Smooth muscle cell (in vitro differentiated cells): ENCODE measurements at regions not wholly inside any gene's neighbourhood (a gene's known extent, or its start where the extent isn't known, plus 50 kb on each side); places are given as distances from the start of the nearest gene placed in this dataset.

Experiments used
- DNase-seq: peaks from one replicate; lab custom pipeline; 2025; ENCODE audit not compliant: unreplicated experiment; lab: John Stamatoyannopoulos, UW
- H2AFZ ChIP-seq: fragments of 200-600 bp; sonication (generic); 2 replicates; pipeline ENCODE4 v1.6.0; 2016; ENCODE audit warnings: antibody characterized with exemption, low read depth, mild to moderate bottlenecking
- H3F3A ChIP-seq: fragments of 200-600 bp; sonication (generic); 2 replicates; pipeline ENCODE4 v1.6.0; 2017; ENCODE audit warnings: antibody characterized with exemption, low read depth
- H3K27ac ChIP-seq: fragments of 200-600 bp; sonication (generic); 2 replicates; pipeline ENCODE4 v1.5.1; 2016; ENCODE audit warnings: low read depth, mild to moderate bottlenecking
- H3K27me3 ChIP-seq: fragments of 200-600 bp; sonication (generic); 2 replicates; pipeline ENCODE4 v1.6.1; 2016; ENCODE audit warnings: low read depth, mild to moderate bottlenecking
- H3K36me3 ChIP-seq: fragments of 200-600 bp; sonication (generic); 2 replicates; pipeline ENCODE4 v1.5.1; 2016; ENCODE audit warnings: low read depth
- H3K4me1 ChIP-seq: fragments of 200-600 bp; sonication (generic); 2 replicates; pipeline ENCODE4 v1.5.1; 2016; ENCODE audit warnings: low read depth
- H3K4me2 ChIP-seq: fragments of 200-600 bp; sonication (generic); 2 replicates; pipeline ENCODE4 v1.6.0; 2016; ENCODE audit warnings: mild to moderate bottlenecking
- H3K4me3 ChIP-seq: fragments of 200-600 bp; sonication (generic); 2 replicates; pipeline ENCODE4 v1.5.1; 2016; ENCODE audit warnings: mild to moderate bottlenecking
- H3K79me2 ChIP-seq: fragments of 200-600 bp; sonication (generic); 2 replicates; pipeline ENCODE4 v1.6.0; 2016; ENCODE audit warnings: low read depth, mild to moderate bottlenecking
- H3K9ac ChIP-seq: fragments of 200-600 bp; sonication (generic); 2 replicates; pipeline ENCODE4 v1.6.0; 2016; ENCODE audit warnings: low read depth
- H3K9me3 ChIP-seq: fragments of 200-600 bp; sonication (generic); replicated peaks from 2 replicates; pipeline ENCODE4 v1.5.1; 2016; ENCODE audit warnings: low read depth
- H4K20me1 ChIP-seq: fragments of 200-600 bp; sonication (generic); 2 replicates; pipeline ENCODE4 v1.6.0; 2016; ENCODE audit warnings: low read depth
- CTCF ChIP-seq: fragments of 200-600 bp; sonication (generic); IDR thresholded peaks from 2 replicates; pipeline ENCODE4 v1.5.1; 2017; ENCODE audit warnings: borderline replicate concordance, mild to moderate bottlenecking, antibody characterized with exemption; ENCODE audit not compliant: insufficient read depth, poor library complexity, severe bottlenecking
- WGBS: methylation state at CpG from one replicate; pipeline ENCODE4 v1.1.7; 2016; ENCODE audit warnings: low lambda C conversion rate; 5-methylcytosine and 5-hydroxymethylcytosine counted together

GRCh38 chr6:111941686-111942330 is 68.6 kb upstream of the FYN start:
- Histone ChIP-seq H3K27me3 (no peaks in the 10 kb centered on the region), H3K79me2 (no peaks in the 10 kb centered on the region), H4K20me1 (no peaks in the 10 kb centered on the region), H3K9ac (no peak overlapping the region), H3K9me3 (no peaks in the 10 kb centered on the region), H3K4me1 (no peaks in the 10 kb centered on the region), H3F3A (no peaks in the 10 kb centered on the region), H2AFZ (no peak overlapping the region), H3K27ac (no peak overlapping the region), H3K36me3 (peaks cover 4% of the 10 kb centered on the region), H3K4me2 (no peak overlapping the region), H3K4me3 (no peak overlapping the region)
- WGBS, result 92% methylated on average over 2 of the region's 2 CpGs
- no peak for DNase-seq
- no peak for TF ChIP-seq CTCF

GRCh38 chr6:111942561-111942960 is 69.3 kb upstream of the FYN start:
- H3K9me3 ChIP-seq, result no peaks in the 10 kb centered on the region
- no peaks in the 10 kb centered on the region for H3K79me2 ChIP-seq
- H3F3A ChIP-seq, result no peaks in the 10 kb centered on the region
- peaks cover 4% of the 10 kb centered on the region for H3K36me3 ChIP-seq
- no peak for TF ChIP-seq CTCF
- H3K9ac ChIP-seq, result no peak overlapping the region
- H3K4me1 ChIP-seq, result no peaks in the 10 kb centered on the region
- DNase-seq, result no peak
- H3K27ac ChIP-seq, result no peak overlapping the region
- H2AFZ ChIP-seq, result no peak overlapping the region
- no peak overlapping the region for H3K4me2 ChIP-seq
- no peaks in the 10 kb centered on the region for H3K27me3 ChIP-seq
- 97% methylated on average over 2 of the region's 2 CpGs for WGBS
- no peaks in the 10 kb centered on the region for H4K20me1 ChIP-seq
- no peak overlapping the region for H3K4me3 ChIP-seq

GRCh38 chr6:111943266-111943665 is 70.0 kb upstream of the FYN start:
- no peaks in the 10 kb centered on the region for H4K20me1 ChIP-seq
- H3F3A ChIP-seq, result no peaks in the 10 kb centered on the region
- no peaks in the 10 kb centered on the region for H3K9me3 ChIP-seq
- H2AFZ ChIP-seq, result no peak overlapping the region
- H3K27ac ChIP-seq, result no peak overlapping the region
- TF ChIP-seq CTCF, result no peak
- no peak overlapping the region for H3K9ac ChIP-seq
- no peak overlapping the region for H3K4me2 ChIP-seq
- H3K27me3 ChIP-seq, result no peaks in the 10 kb centered on the region
- H3K79me2 ChIP-seq, result no peaks in the 10 kb centered on the region
- H3K4me1 ChIP-seq, result no peaks in the 10 kb centered on the region
- DNase-seq, result no peak
- no peak overlapping the region for H3K4me3 ChIP-seq
- 97% methylated on average over 3 of the region's 3 CpGs for WGBS
- peaks cover 4% of the 10 kb centered on the region for H3K36me3 ChIP-seq

- H3K9ac ChIP-seq, result no peak overlapping the region
- H3K27ac ChIP-seq, result no peak overlapping the region
- no peak overlapping the region for H3K4me2 ChIP-seq
- H3K9me3 ChIP-seq, result no peaks in the 10 kb centered on the region
- no peaks in the 10 kb centered on the region for H3K79me2 ChIP-seq
- H3K27me3 ChIP-seq, result no peaks in the 10 kb centered on the region
- peaks cover 4% of the 10 kb centered on the region for H3K36me3 ChIP-seq
- DNase-seq, result no peak
- no peaks in the 10 kb centered on the region for H3K4me1 ChIP-seq
- H4K20me1 ChIP-seq, result no peaks in the 10 kb centered on the region
- H2AFZ ChIP-seq, result no peak overlapping the region
- WGBS, result 80% methylated on average over 3 of the region's 3 CpGs
- no peak for TF ChIP-seq CTCF
- H3K4me3 ChIP-seq, result no peak overlapping the region
- H3F3A ChIP-seq, result no peaks in the 10 kb centered on the region
These were observed 70.5 kb upstream of the FYN start for GRCh38 chr6:111943726-111944125.
